Uterus (tissue), 3 donors: ENCODE measurements at regions not wholly inside any gene's neighbourhood (a gene's known extent, or its start where the extent isn't known, plus 50 kb on each side); places are given as distances from the start of the nearest gene placed in this dataset.

Experiments used
- DNase-seq, 2 donors: peaks; one replicate each; pipeline ENCODE4 v3.0.0-alpha.2; 2019 to 2020
- H3K27ac ChIP-seq, 2 donors: fragments of 200-600 bp; sonication (generic); 1 replicate in 1 of 2; 2 replicates in 1 of 2; pipeline ENCODE4 v1.5.1; 2016 to 2018
- H3K27me3 ChIP-seq, 2 donors: fragments of 200-600 bp; sonication (generic); one replicate each; pipeline ENCODE4 v1.5.1; 2018 to 2019; ENCODE audit warnings: control low read depth in 1 of 2
- H3K36me3 ChIP-seq, 2 donors: fragments of 200-600 bp; sonication (generic); one replicate each; pipeline ENCODE4 v1.5.1; 2019; ENCODE audit warnings: control low read depth in 1 of 2
- H3K4me1 ChIP-seq, 2 donors: fragments of 200-600 bp; sonication (generic); one replicate each; pipeline ENCODE4 v1.5.1; 2018 to 2019; ENCODE audit warnings: control low read depth in 1 of 2
- H3K4me3 ChIP-seq, 2 donors: fragments of 200-600 bp; sonication (generic); 1 replicate in 1 of 2; 2 replicates in 1 of 2; pipeline ENCODE4 v1.5.1; 2018 to 2019; ENCODE audit warnings: mild to moderate bottlenecking in 1 of 2
- H3K9me3 ChIP-seq, 2 donors: fragments of 200-600 bp; sonication (generic); one replicate each; pipeline ENCODE4 v1.5.1; 2019; ENCODE audit warnings: control low read depth in 1 of 2
- POLR2A ChIP-seq, 2 donors: fragments of 450-650 bp; IDR thresholded peaks; one replicate each; pipeline ENCODE4 v1.6.1; 2016; ENCODE audit warnings: antibody characterized with exemption in 2 of 2, mild to moderate bottlenecking in 1 of 2, moderate library complexity in 1 of 2
- intact Hi-C: fragments of 100-400 bp; cut with DNase I; formaldehyde crosslinking; loops from one replicate; pipeline ENCODE4 v1.15.1; 2023; ENCODE audit warnings: low total_unique reads
- TF ChIP-seq, protein P1 (sequence below), 4 experiments: fragments of 200-600 bp in 2 of 4; fragments of 450-650 bp in 2 of 4; sonication (generic) in 2 of 4; IDR thresholded peaks; one replicate each; pipeline ENCODE4 v1.5.1; 2016 to 2019; ENCODE audit warnings: antibody characterized with exemption in 4 of 4, mild to moderate bottlenecking in 2 of 4, moderate library complexity in 1 of 4
- donor health status: DM: yes; HTN: yes; CAD: no.

DNA sequence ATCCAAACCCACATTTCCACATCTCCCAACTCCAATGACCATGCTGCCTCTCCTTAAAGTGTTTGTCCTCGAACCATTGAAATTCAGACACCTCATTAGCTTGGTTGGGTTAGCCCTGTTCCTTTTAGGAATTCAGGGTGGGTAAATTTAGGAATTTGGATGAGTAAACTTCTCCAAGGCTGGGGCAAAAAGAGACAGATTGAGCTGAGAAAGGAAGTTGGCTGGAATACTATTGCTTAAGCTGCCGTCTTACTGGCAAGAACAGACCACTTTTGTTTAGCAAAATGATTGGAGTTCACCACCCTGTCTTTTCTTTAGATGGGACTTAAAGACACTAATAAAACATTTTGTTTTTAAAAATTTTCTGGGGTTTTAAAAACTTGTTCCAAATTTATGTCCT, 143.6 kb upstream of the GDNF start:
- Histone ChIP-seq H3K36me3 (no peaks in the 10 kb centered on the region), H3K4me1 (no peaks in the 10 kb centered on the region), H3K4me3 (no peak overlapping the region), H3K27ac (no peak overlapping the region), H3K9me3 (no peaks in the 10 kb centered on the region), H3K27me3 (no peaks in the 10 kb centered on the region)
- intact Hi-C loops = no loop called here
- DNase-seq = no peak
- TF ChIP-seq, protein P1, sequence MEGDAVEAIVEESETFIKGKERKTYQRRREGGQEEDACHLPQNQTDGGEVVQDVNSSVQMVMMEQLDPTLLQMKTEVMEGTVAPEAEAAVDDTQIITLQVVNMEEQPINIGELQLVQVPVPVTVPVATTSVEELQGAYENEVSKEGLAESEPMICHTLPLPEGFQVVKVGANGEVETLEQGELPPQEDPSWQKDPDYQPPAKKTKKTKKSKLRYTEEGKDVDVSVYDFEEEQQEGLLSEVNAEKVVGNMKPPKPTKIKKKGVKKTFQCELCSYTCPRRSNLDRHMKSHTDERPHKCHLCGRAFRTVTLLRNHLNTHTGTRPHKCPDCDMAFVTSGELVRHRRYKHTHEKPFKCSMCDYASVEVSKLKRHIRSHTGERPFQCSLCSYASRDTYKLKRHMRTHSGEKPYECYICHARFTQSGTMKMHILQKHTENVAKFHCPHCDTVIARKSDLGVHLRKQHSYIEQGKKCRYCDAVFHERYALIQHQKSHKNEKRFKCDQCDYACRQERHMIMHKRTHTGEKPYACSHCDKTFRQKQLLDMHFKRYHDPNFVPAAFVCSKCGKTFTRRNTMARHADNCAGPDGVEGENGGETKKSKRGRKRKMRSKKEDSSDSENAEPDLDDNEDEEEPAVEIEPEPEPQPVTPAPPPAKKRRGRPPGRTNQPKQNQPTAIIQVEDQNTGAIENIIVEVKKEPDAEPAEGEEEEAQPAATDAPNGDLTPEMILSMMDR (IDR thresholded peaks at IDR 0.05) = no peak
- no peak for TF ChIP-seq POLR2A (IDR thresholded peaks at IDR 0.05)

DNA sequence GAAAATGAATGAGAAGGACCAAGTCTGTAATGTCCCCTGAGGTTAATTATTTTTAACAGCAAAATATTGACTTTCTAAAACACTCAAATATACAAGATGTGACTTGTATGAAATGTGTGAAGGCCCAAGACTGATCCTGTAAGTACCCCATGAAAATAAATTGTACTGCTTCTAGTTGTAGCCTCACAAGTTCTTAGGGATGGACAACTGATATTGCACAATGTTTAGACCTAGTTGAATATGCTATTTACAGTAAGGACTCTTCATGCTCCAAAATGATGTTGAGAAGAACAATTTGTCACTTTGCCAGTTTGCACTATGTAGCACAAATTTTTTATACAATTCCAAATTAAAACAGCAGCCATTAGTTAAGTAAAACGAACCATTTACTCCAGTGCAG, 139.7 kb upstream of the GDNF start:
- Histone ChIP-seq H3K4me1 (no peaks in the 10 kb centered on the region), H3K27me3 (no peaks in the 10 kb centered on the region), H3K4me3 (no peak overlapping the region), H3K27ac (no peak overlapping the region), H3K36me3 (no peaks in the 10 kb centered on the region), H3K9me3 (no peaks in the 10 kb centered on the region)
- intact Hi-C loops = no loop called here
- TF ChIP-seq, protein P1 (IDR thresholded peaks at IDR 0.05) = no peak
- TF ChIP-seq POLR2A (IDR thresholded peaks at IDR 0.05) = no peak
- no peak for DNase-seq

DNA sequence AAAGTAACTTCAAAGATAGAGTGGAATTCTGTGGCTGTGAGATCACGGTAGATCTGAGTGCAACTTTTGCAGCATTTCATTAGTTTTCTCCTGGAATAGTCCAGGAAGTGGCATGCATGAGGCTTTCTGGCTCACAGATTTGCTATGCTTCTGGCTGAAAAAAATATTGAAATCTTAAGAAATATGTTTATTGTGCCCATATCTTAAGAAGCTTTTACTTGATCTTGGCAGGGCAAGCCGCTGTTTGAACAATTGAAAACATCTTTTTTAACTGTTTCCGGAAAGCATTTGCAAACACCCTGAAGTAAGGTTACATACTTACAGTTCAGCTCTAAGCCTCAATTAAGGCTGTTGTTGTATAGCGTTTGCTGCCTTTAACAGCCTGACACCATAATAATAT, 135.7 kb upstream of the GDNF start:
- no peaks in the 10 kb centered on the region for H3K36me3 ChIP-seq
- H3K4me3 ChIP-seq = no peak overlapping the region
- intact Hi-C loops = no loop called here
- no peak for TF ChIP-seq POLR2A (IDR thresholded peaks at IDR 0.05)
- TF ChIP-seq, protein P1 (IDR thresholded peaks at IDR 0.05) = no peak
- no peaks in the 10 kb centered on the region for H3K27me3 ChIP-seq
- no peaks in the 10 kb centered on the region for H3K4me1 ChIP-seq
- no peak overlapping the region for H3K27ac ChIP-seq
- no peak for DNase-seq
- no peaks in the 10 kb centered on the region for H3K9me3 ChIP-seq

DNA sequence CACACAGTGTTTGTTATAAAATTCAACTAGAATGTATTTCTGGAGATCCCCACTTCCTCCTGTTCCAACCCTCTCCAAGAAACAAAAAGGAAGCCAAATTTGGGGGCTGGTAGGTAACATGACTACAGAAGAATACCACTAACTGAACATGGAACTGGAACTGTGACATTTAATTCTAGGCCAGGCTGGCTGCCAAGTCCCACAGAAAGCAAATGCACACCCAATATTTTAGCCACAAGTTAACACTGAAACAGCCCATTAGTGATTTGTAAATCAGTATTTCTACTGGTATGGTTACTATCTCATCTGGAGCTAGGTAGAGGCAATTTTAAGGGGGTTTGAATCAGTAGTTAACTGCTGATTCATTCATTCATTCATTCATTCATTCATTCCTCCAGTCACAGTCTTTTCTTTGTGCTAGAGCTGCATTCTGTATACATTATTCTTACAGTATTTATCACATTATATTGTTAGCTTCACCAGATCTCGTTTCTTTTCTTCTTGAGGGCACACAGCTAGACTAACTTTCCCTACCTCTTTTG, 131.7 kb upstream of the GDNF start:
- Histone ChIP-seq H3K27ac (no peak overlapping the region), H3K27me3 (no peaks in the 10 kb centered on the region), H3K9me3 (no peaks in the 10 kb centered on the region), H3K36me3 (no peaks in the 10 kb centered on the region), H3K4me3 (no peak overlapping the region), H3K4me1 (no peaks in the 10 kb centered on the region)
- no peak for TF ChIP-seq POLR2A (IDR thresholded peaks at IDR 0.05)
- TF ChIP-seq, protein P1 (IDR thresholded peaks at IDR 0.05) = no peak
- intact Hi-C loops = no loop called here
- DNase-seq = no peak

DNA sequence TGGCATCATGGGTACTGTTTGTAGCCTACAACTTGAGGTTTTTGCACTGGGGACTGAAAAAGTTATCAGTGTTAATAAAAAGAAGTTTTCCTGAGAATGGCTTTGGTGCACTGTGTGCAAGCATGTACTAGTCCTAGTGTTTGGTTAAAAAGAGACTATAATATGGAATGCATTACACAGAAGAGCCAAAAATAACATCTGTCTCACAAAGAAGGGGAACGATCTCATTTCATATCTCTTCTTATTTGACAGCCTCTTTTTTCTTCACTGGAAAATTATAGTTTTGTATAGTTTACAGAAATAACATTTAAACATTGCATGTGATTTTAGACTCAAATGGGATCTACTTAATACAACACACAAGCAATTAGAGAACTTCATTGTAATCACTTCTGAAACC, 127.0 kb upstream of the GDNF start:
- DNase-seq = no peak
- no peaks in the 10 kb centered on the region for H3K4me1 ChIP-seq
- H3K27me3 ChIP-seq = no peaks in the 10 kb centered on the region
- no peak overlapping the region for H3K4me3 ChIP-seq
- TF ChIP-seq, protein P1 (IDR thresholded peaks at IDR 0.05) = no peak
- no peak for TF ChIP-seq POLR2A (IDR thresholded peaks at IDR 0.05)
- intact Hi-C loops = no loop called here
- H3K9me3 ChIP-seq = no peaks in the 10 kb centered on the region
- no peak overlapping the region for H3K27ac ChIP-seq
- no peaks in the 10 kb centered on the region for H3K36me3 ChIP-seq
